WTC11 (cell line): ENCODE measurements at regions not wholly inside any gene's neighbourhood (a gene's known extent, or its start where the extent isn't known, plus 50 kb on each side); places are given as distances from the start of the nearest gene placed in this dataset.
"Not testable (repeated sequence)": the region's sequence is repeated elsewhere in the genome, so short reads cannot be mapped to it uniquely, and the experiment has no call there.

Source experiments
- ATAC-seq: fragments of 200-7000 bp; cut with Tn5 transposase; 2 replicates; pipeline ENCODE4 v1.10.0; 2021; ENCODE audit warnings: mild to moderate bottlenecking, moderate library complexity
- CTCF ChIA-PET: fragments of 300-600 bp; sonication (Branson Sonifier 250); formaldehyde crosslinking; loops from one replicate; lab custom pipeline; 2021; ENCODE audit warnings: antibody characterized with exemption; lab: Charles Lee
- POLR2A ChIA-PET: fragments of 350-600 bp; sonication (Branson Sonifier 250); formaldehyde crosslinking; loops from one replicate; lab custom pipeline; 2021; ENCODE audit warnings: antibody characterized with exemption; lab: Charles Lee
- DNase-seq: peaks from one replicate; pipeline ENCODE4 v3.0.0; 2021; ENCODE audit warnings: low spot score
- H3K27ac Mint-ChIP-seq: 2 replicates; pipeline ENCODE4 v1.8.0; 2021; ENCODE audit warnings: mixed read lengths
- H3K27me3 Mint-ChIP-seq: 2 replicates; pipeline ENCODE4 v1.8.0; 2021; ENCODE audit warnings: low read depth, mild to moderate bottlenecking, moderate library complexity, mixed read lengths
- H3K36me3 Mint-ChIP-seq: 2 replicates; pipeline ENCODE4 v1.8.0; 2021; ENCODE audit warnings: mixed read lengths
- H3K4me1 Mint-ChIP-seq: 2 replicates; pipeline ENCODE4 v1.8.0; 2022; ENCODE audit warnings: mixed read lengths
- H3K4me3 Mint-ChIP-seq: 2 replicates; pipeline ENCODE4 v1.8.0; 2021; ENCODE audit warnings: mild to moderate bottlenecking, moderate library complexity, mixed read lengths
- H3K9me3 Mint-ChIP-seq: 2 replicates; pipeline ENCODE4 v1.8.0; 2021; ENCODE audit warnings: mixed read lengths
- ATF6 ChIP-seq: sonication (generic); formaldehyde crosslinking; IDR thresholded peaks from 2 replicates; pipeline ENCODE4 v1.8.1; 2023; ENCODE audit warnings: mild to moderate bottlenecking, missing genetic modification reagents
- CREB1 ChIP-seq: sonication (generic); formaldehyde crosslinking; IDR thresholded peaks from 2 replicates; pipeline ENCODE4 v1.8.0; 2023; ENCODE audit warnings: mild to moderate bottlenecking, missing genetic modification reagents
- E2F1 ChIP-seq: sonication (generic); formaldehyde crosslinking; IDR thresholded peaks from 2 replicates; pipeline ENCODE4 v1.8.0; 2022; ENCODE audit warnings: mild to moderate bottlenecking, missing genetic modification reagents
- ERG ChIP-seq: fragments of 250-450 bp; sonication (Bioruptor Pico); IDR thresholded peaks from 2 replicates; pipeline ENCODE4 v1.8.0; 2021; ENCODE audit warnings: mild to moderate bottlenecking
- ETV6 ChIP-seq: sonication (generic); formaldehyde crosslinking; IDR thresholded peaks from 2 replicates; pipeline ENCODE4 v1.8.1; 2022; ENCODE audit warnings: mild to moderate bottlenecking, missing genetic modification reagents
- FOXK1 ChIP-seq: sonication (generic); formaldehyde crosslinking; IDR thresholded peaks from 2 replicates; pipeline ENCODE4 v1.8.0; 2022; ENCODE audit warnings: mild to moderate bottlenecking, moderate library complexity, missing genetic modification reagents
- GRHL2 ChIP-seq: fragments of 250-450 bp; sonication (Bioruptor Pico); IDR thresholded peaks from 2 replicates; pipeline ENCODE4 v1.8.0; 2022; ENCODE audit warnings: mild to moderate bottlenecking, moderate library complexity; ENCODE audit not compliant: insufficient replicate concordance, severe bottlenecking
- HMGA2 ChIP-seq: fragments of 250-450 bp; sonication (Bioruptor Pico); IDR thresholded peaks from 2 replicates; pipeline ENCODE4 v1.4.0; 2021; ENCODE audit warnings: mild to moderate bottlenecking, moderate library complexity
- HMGXB4 ChIP-seq: sonication (generic); formaldehyde crosslinking; IDR thresholded peaks from 2 replicates; pipeline ENCODE4 v1.8.1; 2023; ENCODE audit warnings: mild to moderate bottlenecking, moderate library complexity, missing genetic modification reagents
- JUN ChIP-seq: sonication (generic); formaldehyde crosslinking; IDR thresholded peaks from 2 replicates; pipeline ENCODE4 v1.8.0; 2023; ENCODE audit warnings: mild to moderate bottlenecking, missing genetic modification reagents
- MLX ChIP-seq: sonication (generic); formaldehyde crosslinking; IDR thresholded peaks from 2 replicates; pipeline ENCODE4 v1.8.1; 2023; ENCODE audit warnings: mild to moderate bottlenecking, missing genetic modification reagents, moderate library complexity
- MYBL2 ChIP-seq: sonication (generic); formaldehyde crosslinking; IDR thresholded peaks from 2 replicates; pipeline ENCODE4 v1.8.1; 2023; ENCODE audit warnings: mild to moderate bottlenecking, moderate library complexity, missing genetic modification reagents
- NFE2L1 ChIP-seq: sonication (generic); formaldehyde crosslinking; IDR thresholded peaks from 2 replicates; pipeline ENCODE4 v1.8.1; 2023; ENCODE audit warnings: missing genetic modification reagents
- SMAD4 ChIP-seq: sonication (generic); formaldehyde crosslinking; IDR thresholded peaks from 2 replicates; pipeline ENCODE4 v1.8.0; 2022; ENCODE audit warnings: mild to moderate bottlenecking, missing genetic modification reagents
- ZNF263 ChIP-seq: sonication (generic); formaldehyde crosslinking; IDR thresholded peaks from 2 replicates; pipeline ENCODE4 v1.8.1; 2022; ENCODE audit warnings: low read depth, mild to moderate bottlenecking, moderate library complexity, missing genetic modification reagents
- ZNF423 ChIP-seq: fragments of 250-450 bp; sonication (Bioruptor Pico); IDR thresholded peaks from 2 replicates; pipeline ENCODE4 v2.1.2; 2022; ENCODE audit warnings: mild to moderate bottlenecking, moderate library complexity
- ZNF512 ChIP-seq: sonication (generic); formaldehyde crosslinking; IDR thresholded peaks from 2 replicates; pipeline ENCODE4 v1.8.1; 2022; ENCODE audit warnings: missing genetic modification reagents, borderline replicate concordance

- no peak overlapping the region for H3K4me3 Mint-ChIP-seq
- no peaks in the 10 kb centered on the region for H3K4me1 Mint-ChIP-seq
- peaks cover 6% of the 10 kb centered on the region for H3K36me3 Mint-ChIP-seq
- ATAC-seq = no peak
- CTCF ChIA-PET = no interaction called here
- H3K27me3 Mint-ChIP-seq = peaks cover 6% of the 10 kb centered on the region
- peaks cover 31% of the 10 kb centered on the region for H3K9me3 Mint-ChIP-seq
- POLR2A ChIA-PET = no interaction called here
- DNase-seq = no peak
- TF ChIP-seq HMGXB4 = no peak
- H3K27ac Mint-ChIP-seq = no peak overlapping the region
Observed at GRCh38 chr1:45265244-45265643, 58.8 kb upstream of the ZSWIM5 start.

- DNase-seq (no peak), ATAC-seq (no peak)
- ChIA-PET POLR2A (interaction anchor here (0.9 kb wide), 1 partner anchor 268 kb away, joined by 4 read pairs; no protein-coding TSS in a partner anchor), CTCF (no interaction called here)
- H3K4me3 Mint-ChIP-seq = no peak overlapping the region
- no peaks in the 10 kb centered on the region for H3K4me1 Mint-ChIP-seq
- H3K36me3 Mint-ChIP-seq = peaks cover 3% of the 10 kb centered on the region
- peaks cover 21% of the 10 kb centered on the region for H3K9me3 Mint-ChIP-seq
- no peak overlapping the region; the same call in 1 of the 2 replicates for H3K27ac Mint-ChIP-seq
- TF ChIP-seq E2F1 (CRISPR knock-in tag) (no peak), SMAD4 (CRISPR knock-in tag) (no peak), ZNF512 (CRISPR knock-in tag) (no peak)
- H3K27me3 Mint-ChIP-seq = peaks cover 6% of the 10 kb centered on the region
Observed at GRCh38 chr1:45266151-45266801, 59.9 kb upstream of the ZSWIM5 start.

- H3K4me1 Mint-ChIP-seq, POLR2A ChIA-PET, ATAC-seq, H3K4me3 Mint-ChIP-seq, H3K27me3 Mint-ChIP-seq, H3K36me3 Mint-ChIP-seq, DNase-seq, H3K27ac Mint-ChIP-seq, CTCF ChIA-PET: not testable (repeated sequence)
- peaks cover 17% of the 10 kb centered on the region for H3K9me3 Mint-ChIP-seq
Observed at GRCh38 chr1:45268310-45268709, 58.4 kb upstream of the HPDL start.

GRCh38 chr1:45272267-45272666 is 54.4 kb upstream of the HPDL start:
- TF ChIP-seq HMGA2 = peak; percentile 90
- TF ChIP-seq, all 79 proteins: peak for 1; not testable (repeated sequence) for 78
- H3K27me3 Mint-ChIP-seq, H3K4me3 Mint-ChIP-seq, POLR2A ChIA-PET, ATAC-seq, H3K27ac Mint-ChIP-seq, CTCF ChIA-PET, H3K4me1 Mint-ChIP-seq, DNase-seq, H3K36me3 Mint-ChIP-seq: not testable (repeated sequence)
- H3K9me3 Mint-ChIP-seq = peaks cover 12% of the 10 kb centered on the region; the same call in 1 of the 2 replicates

- Mint-ChIP-seq H3K4me1 (peaks cover 7% of the 10 kb centered on the region), H3K9me3 (peaks cover 8% of the 10 kb centered on the region; the same call in 1 of the 2 replicates), H3K4me3 (no peak overlapping the region), H3K36me3 (no peaks in the 10 kb centered on the region), H3K27ac (no peak overlapping the region), H3K27me3 (no peaks in the 10 kb centered on the region)
- CTCF ChIA-PET = interaction anchor here (0.7 kb wide), 1 partner anchor 214 kb away, joined by 5 read pairs; no protein-coding TSS in a partner anchor
- POLR2A ChIA-PET = no interaction called here
- DNase-seq = no peak
- no peak for ATAC-seq
- no peak for TF ChIP-seq SMAD4 (CRISPR knock-in tag)
- no peak for TF ChIP-seq MYBL2 (CRISPR knock-in tag)
- TF ChIP-seq ETV6 (CRISPR knock-in tag) = no peak
- no peak for TF ChIP-seq NFE2L1 (CRISPR knock-in tag)
- TF ChIP-seq GRHL2 (CRISPR knock-in tag) = no peak
- no peak for TF ChIP-seq ERG (CRISPR knock-in tag)
- TF ChIP-seq JUN (CRISPR knock-in tag) = no peak
- no peak for TF ChIP-seq MLX (CRISPR knock-in tag)
- no peak for TF ChIP-seq ZNF423 (CRISPR knock-in tag)
- no peak for TF ChIP-seq CREB1 (CRISPR knock-in tag)
- TF ChIP-seq ZNF263 (CRISPR knock-in tag) = no peak
- no peak for TF ChIP-seq ATF6 (CRISPR knock-in tag)
- TF ChIP-seq FOXK1 (CRISPR knock-in tag) = no peak
Observed at GRCh38 chr1:45272913-45273371, 53.8 kb upstream of the HPDL start.
